ENCODE measurements at regions not wholly inside any gene's neighbourhood (a gene's known extent, or its start where the extent isn't known, plus 50 kb on each side); places are given as distances from the start of the nearest gene placed in this dataset.

DNA sequence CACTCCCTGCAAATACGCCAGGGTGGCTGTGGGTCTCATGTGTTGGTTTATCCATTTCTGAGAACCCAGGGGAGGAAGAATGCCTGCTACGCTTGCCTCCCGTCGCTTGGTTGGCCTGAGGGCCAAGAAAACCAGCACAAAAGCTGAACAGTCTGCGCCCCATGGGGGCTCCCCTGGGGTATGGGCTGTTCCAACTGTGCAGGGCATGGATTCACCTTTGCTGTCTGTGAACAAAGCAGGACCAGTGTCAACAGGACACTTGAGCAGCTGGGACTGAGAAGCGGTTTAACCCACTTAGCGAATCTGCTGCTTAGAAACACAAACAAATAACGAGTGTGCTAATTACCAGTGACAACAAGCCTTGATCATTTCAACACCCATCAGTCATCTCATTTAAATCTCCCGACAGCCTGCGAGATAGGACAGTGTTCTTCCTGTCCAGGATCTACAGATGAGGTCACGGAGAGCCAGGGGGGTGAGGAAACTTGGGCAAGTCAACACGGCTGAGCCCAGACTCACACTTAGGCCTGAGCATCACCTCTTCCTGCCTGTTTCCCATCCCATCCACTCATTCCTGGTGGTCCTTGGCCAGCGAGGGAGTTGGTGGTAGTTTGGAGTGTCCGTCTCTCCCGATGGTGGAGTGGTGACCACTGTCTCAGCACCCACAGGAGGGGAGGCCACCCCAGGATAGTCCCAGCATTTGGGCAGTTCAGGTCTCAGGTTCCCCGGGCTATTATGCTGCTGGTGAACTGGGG is 111.6 kb upstream of the HAAO start:
- no peak for DNase-seq (ENCODE audit: low spot score)
- TF ChIP-seq EGR1 (IDR thresholded peaks at IDR 0.05; ENCODE audit: low read depth in 2 of 2), result no peak
- no peak for TF ChIP-seq SP1 (IDR thresholded peaks at IDR 0.05)
- no peak for TF ChIP-seq TAF1 (conservative IDR thresholded peaks at IDR 0.05)
- TF ChIP-seq ZBTB33 (IDR thresholded peaks at IDR 0.05), result no peak
- TF ChIP-seq HNF4A (conservative IDR thresholded peaks at IDR 0.05), result no peak
- TF ChIP-seq YY1 (IDR thresholded peaks at IDR 0.05), result no peak
- TF ChIP-seq JUND (IDR thresholded peaks at IDR 0.05), result no peak
- TF ChIP-seq NR2F2 (IDR thresholded peaks at IDR 0.05), result no peak
- TF ChIP-seq, protein P1, sequence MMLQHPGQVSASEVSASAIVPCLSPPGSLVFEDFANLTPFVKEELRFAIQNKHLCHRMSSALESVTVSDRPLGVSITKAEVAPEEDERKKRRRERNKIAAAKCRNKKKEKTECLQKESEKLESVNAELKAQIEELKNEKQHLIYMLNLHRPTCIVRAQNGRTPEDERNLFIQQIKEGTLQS (IDR thresholded peaks at IDR 0.05), result no peak
- TF ChIP-seq RXRA (IDR thresholded peaks at IDR 0.05), result no peak
- TF ChIP-seq, protein P2, sequence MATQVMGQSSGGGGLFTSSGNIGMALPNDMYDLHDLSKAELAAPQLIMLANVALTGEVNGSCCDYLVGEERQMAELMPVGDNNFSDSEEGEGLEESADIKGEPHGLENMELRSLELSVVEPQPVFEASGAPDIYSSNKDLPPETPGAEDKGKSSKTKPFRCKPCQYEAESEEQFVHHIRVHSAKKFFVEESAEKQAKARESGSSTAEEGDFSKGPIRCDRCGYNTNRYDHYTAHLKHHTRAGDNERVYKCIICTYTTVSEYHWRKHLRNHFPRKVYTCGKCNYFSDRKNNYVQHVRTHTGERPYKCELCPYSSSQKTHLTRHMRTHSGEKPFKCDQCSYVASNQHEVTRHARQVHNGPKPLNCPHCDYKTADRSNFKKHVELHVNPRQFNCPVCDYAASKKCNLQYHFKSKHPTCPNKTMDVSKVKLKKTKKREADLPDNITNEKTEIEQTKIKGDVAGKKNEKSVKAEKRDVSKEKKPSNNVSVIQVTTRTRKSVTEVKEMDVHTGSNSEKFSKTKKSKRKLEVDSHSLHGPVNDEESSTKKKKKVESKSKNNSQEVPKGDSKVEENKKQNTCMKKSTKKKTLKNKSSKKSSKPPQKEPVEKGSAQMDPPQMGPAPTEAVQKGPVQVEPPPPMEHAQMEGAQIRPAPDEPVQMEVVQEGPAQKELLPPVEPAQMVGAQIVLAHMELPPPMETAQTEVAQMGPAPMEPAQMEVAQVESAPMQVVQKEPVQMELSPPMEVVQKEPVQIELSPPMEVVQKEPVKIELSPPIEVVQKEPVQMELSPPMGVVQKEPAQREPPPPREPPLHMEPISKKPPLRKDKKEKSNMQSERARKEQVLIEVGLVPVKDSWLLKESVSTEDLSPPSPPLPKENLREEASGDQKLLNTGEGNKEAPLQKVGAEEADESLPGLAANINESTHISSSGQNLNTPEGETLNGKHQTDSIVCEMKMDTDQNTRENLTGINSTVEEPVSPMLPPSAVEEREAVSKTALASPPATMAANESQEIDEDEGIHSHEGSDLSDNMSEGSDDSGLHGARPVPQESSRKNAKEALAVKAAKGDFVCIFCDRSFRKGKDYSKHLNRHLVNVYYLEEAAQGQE (IDR thresholded peaks at IDR 0.05), result no peak
- TF ChIP-seq HNF4G (IDR thresholded peaks at IDR 0.05), result no peak
- no peak for TF ChIP-seq RAD21 (IDR thresholded peaks at IDR 0.05)
- TF ChIP-seq FOXA1 (IDR thresholded peaks at IDR 0.05), result no peak
- TF ChIP-seq, protein P3, sequence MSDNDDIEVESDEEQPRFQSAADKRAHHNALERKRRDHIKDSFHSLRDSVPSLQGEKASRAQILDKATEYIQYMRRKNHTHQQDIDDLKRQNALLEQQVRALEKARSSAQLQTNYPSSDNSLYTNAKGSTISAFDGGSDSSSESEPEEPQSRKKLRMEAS (IDR thresholded peaks at IDR 0.05), result no peak
- TF ChIP-seq FOXA2 (IDR thresholded peaks at IDR 0.05), result no peak
- TF ChIP-seq, protein P4, sequence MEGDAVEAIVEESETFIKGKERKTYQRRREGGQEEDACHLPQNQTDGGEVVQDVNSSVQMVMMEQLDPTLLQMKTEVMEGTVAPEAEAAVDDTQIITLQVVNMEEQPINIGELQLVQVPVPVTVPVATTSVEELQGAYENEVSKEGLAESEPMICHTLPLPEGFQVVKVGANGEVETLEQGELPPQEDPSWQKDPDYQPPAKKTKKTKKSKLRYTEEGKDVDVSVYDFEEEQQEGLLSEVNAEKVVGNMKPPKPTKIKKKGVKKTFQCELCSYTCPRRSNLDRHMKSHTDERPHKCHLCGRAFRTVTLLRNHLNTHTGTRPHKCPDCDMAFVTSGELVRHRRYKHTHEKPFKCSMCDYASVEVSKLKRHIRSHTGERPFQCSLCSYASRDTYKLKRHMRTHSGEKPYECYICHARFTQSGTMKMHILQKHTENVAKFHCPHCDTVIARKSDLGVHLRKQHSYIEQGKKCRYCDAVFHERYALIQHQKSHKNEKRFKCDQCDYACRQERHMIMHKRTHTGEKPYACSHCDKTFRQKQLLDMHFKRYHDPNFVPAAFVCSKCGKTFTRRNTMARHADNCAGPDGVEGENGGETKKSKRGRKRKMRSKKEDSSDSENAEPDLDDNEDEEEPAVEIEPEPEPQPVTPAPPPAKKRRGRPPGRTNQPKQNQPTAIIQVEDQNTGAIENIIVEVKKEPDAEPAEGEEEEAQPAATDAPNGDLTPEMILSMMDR (IDR thresholded peaks at IDR 0.05; ENCODE audit: low read depth, low read length, missing input control), result no peak
- no peak for TF ChIP-seq GABPA (IDR thresholded peaks at IDR 0.05 in 1 of 2, conservative IDR thresholded peaks at IDR 0.05 in 1 of 2)
- Histone ChIP-seq H3K27me3 (ENCODE audit: control insufficient read depth in 4 of 4, insufficient read depth in 4 of 4, low read length in 3 of 4) (no peaks in the 10 kb centered on the region), H3K9me3 (ENCODE audit: control insufficient read depth in 4 of 4, low read length in 3 of 4) (no peaks in the 10 kb centered on the region), H3K4me3 (ENCODE audit: low read depth in 1 of 3, low read length in 3 of 3) (no peak overlapping the region), H3K36me3 (ENCODE audit: control insufficient read depth in 4 of 4, insufficient read depth in 3 of 4, low read depth in 1 of 4, low read length in 3 of 4) (no peaks in the 10 kb centered on the region), H3K27ac (ENCODE audit: low read depth in 1 of 2, low read length in 2 of 2) (no peak overlapping the region), H3K4me1 (ENCODE audit: control insufficient read depth in 4 of 4, insufficient read depth in 4 of 4, low read length in 3 of 4) (peaks cover 0 to 2% (median 0%) of the 10 kb centered on the region in 4 donors), H3K9ac (ENCODE audit: low read depth in 1 of 2, low read length in 2 of 2) (no peak overlapping the region)
- WGBS, result 86% methylated on average over 16 of the region's 16 CpGs

All from liver (tissue), 8 donors.